ENCODE measurements at regions not wholly inside any gene's neighbourhood (a gene's known extent, or its start where the extent isn't known, plus 50 kb on each side); places are given as distances from the start of the nearest gene placed in this dataset.

DNA sequence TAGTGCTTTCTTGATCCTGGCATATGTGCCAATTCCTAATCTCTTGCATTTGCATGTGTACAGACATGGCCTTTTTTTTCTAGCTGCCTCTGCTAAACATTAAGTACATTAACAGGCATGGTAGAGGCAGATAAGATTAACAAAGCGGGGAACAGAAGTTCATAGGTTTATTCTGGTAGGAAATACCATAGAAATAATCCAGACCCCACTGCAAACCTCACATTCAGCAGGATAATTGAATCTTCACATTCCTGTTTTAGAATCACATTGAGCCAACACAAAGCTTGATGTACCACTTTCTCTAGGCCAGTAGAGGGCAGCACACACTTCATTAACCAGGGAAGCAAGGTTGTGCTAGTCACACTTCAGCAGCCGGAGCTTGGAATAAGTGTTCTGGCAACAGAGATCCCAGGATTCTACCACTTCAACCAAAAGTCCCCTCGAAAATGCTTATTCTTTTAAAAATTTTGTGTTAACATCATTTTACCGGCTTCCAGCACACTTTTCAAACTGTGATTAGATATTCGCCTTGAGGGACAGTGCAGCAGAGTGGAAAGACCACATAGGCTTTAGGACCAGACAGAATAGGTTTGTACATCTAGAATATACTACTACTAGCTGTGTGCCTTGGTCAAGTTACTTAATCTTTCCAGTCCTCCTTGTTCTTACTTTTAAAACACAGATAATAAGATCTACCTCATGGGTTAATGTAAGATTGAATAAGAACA lies 420.2 kb upstream of the CHST9 start:
- TF ChIP-seq EZH2 (IDR thresholded peaks at IDR 0.05) (no peak), RAD21 (IDR thresholded peaks at IDR 0.05; ENCODE audit: low read depth) (peak; percentile 55), POLR2A (IDR thresholded peaks at IDR 0.05; ENCODE audit: borderline replicate concordance, extremely low read depth, insufficient read depth, insufficient read length) (no peak), POLR2AphosphoS5 (IDR thresholded peaks at IDR 0.05; ENCODE audit: low read depth, low read length) (no peak), YY1 (IDR thresholded peaks at IDR 0.05; ENCODE audit: extremely low read depth, insufficient replicate concordance, low read depth, low read length) (no peak), MAX (IDR thresholded peaks at IDR 0.05) (no peak), CEBPB (IDR thresholded peaks at IDR 0.05; ENCODE audit: low read depth) (no peak), SP1 (IDR thresholded peaks at IDR 0.05; ENCODE audit: low read depth) (no peak), JUND (IDR thresholded peaks at IDR 0.05) (no peak), SIN3A (IDR thresholded peaks at IDR 0.05; ENCODE audit: low read depth) (no peak), ZFX (IDR thresholded peaks at IDR 0.05) (no peak)
- TF ChIP-seq, protein P1, sequence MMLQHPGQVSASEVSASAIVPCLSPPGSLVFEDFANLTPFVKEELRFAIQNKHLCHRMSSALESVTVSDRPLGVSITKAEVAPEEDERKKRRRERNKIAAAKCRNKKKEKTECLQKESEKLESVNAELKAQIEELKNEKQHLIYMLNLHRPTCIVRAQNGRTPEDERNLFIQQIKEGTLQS (IDR thresholded peaks at IDR 0.05): no peak
- TF ChIP-seq, protein P2, sequence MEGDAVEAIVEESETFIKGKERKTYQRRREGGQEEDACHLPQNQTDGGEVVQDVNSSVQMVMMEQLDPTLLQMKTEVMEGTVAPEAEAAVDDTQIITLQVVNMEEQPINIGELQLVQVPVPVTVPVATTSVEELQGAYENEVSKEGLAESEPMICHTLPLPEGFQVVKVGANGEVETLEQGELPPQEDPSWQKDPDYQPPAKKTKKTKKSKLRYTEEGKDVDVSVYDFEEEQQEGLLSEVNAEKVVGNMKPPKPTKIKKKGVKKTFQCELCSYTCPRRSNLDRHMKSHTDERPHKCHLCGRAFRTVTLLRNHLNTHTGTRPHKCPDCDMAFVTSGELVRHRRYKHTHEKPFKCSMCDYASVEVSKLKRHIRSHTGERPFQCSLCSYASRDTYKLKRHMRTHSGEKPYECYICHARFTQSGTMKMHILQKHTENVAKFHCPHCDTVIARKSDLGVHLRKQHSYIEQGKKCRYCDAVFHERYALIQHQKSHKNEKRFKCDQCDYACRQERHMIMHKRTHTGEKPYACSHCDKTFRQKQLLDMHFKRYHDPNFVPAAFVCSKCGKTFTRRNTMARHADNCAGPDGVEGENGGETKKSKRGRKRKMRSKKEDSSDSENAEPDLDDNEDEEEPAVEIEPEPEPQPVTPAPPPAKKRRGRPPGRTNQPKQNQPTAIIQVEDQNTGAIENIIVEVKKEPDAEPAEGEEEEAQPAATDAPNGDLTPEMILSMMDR (IDR thresholded peaks at IDR 0.05 in 2 of 3, conservative IDR thresholded peaks at IDR 0.05 in 1 of 3; ENCODE audit: borderline replicate concordance in 1 of 3, insufficient read depth in 1 of 3, low read depth in 2 of 3, low read length in 2 of 3): peak in 2 of 3 experiments; percentile 68 to 78; a peak in 4 of 6 replicates
- TF ChIP-seq, protein P3, sequence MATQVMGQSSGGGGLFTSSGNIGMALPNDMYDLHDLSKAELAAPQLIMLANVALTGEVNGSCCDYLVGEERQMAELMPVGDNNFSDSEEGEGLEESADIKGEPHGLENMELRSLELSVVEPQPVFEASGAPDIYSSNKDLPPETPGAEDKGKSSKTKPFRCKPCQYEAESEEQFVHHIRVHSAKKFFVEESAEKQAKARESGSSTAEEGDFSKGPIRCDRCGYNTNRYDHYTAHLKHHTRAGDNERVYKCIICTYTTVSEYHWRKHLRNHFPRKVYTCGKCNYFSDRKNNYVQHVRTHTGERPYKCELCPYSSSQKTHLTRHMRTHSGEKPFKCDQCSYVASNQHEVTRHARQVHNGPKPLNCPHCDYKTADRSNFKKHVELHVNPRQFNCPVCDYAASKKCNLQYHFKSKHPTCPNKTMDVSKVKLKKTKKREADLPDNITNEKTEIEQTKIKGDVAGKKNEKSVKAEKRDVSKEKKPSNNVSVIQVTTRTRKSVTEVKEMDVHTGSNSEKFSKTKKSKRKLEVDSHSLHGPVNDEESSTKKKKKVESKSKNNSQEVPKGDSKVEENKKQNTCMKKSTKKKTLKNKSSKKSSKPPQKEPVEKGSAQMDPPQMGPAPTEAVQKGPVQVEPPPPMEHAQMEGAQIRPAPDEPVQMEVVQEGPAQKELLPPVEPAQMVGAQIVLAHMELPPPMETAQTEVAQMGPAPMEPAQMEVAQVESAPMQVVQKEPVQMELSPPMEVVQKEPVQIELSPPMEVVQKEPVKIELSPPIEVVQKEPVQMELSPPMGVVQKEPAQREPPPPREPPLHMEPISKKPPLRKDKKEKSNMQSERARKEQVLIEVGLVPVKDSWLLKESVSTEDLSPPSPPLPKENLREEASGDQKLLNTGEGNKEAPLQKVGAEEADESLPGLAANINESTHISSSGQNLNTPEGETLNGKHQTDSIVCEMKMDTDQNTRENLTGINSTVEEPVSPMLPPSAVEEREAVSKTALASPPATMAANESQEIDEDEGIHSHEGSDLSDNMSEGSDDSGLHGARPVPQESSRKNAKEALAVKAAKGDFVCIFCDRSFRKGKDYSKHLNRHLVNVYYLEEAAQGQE (IDR thresholded peaks at IDR 0.05; ENCODE audit: low read depth): no peak

All from HCT116 (cell line).